Loucy (cell line): ENCODE measurements at regions not wholly inside any gene's neighbourhood (a gene's known extent, or its start where the extent isn't known, plus 50 kb on each side); places are given as distances from the start of the nearest gene placed in this dataset.

ENCODE experiments used
- H2AFZ ChIP-seq: fragments of 200-600 bp; sonication (generic); 2 replicates; pipeline ENCODE4 v1.6.0; 2016; ENCODE audit warnings: antibody characterized with exemption, mild to moderate bottlenecking, low read length, moderate library complexity
- H3F3A ChIP-seq: fragments of 200-600 bp; 2 replicates; pipeline ENCODE4 v1.6.0; 2016; ENCODE audit warnings: antibody characterized with exemption, low read depth, mild to moderate bottlenecking
- H3K27me3 ChIP-seq: fragments of 200-600 bp; sonication (generic); 2 replicates; pipeline ENCODE4 v1.6.1; 2014; ENCODE audit warnings: low read length, mild to moderate bottlenecking; ENCODE audit not compliant: insufficient read depth, poor library complexity, severe bottlenecking
- H3K36me3 ChIP-seq: fragments of 200-600 bp; sonication (generic); 2 replicates; pipeline ENCODE4 v1.6.1; 2016; ENCODE audit warnings: low read length; ENCODE audit not compliant: insufficient read depth
- H3K4me1 ChIP-seq: fragments of 200-600 bp; sonication (generic); 2 replicates; pipeline ENCODE4 v1.5.1; 2014; ENCODE audit warnings: low read length, mild to moderate bottlenecking; ENCODE audit not compliant: insufficient read depth, poor library complexity, severe bottlenecking
- H3K4me2 ChIP-seq: fragments of 200-600 bp; sonication (generic); 2 replicates; pipeline ENCODE4 v1.6.0; 2014; ENCODE audit warnings: antibody characterized with exemption, low read length, low read depth, mild to moderate bottlenecking; ENCODE audit not compliant: poor library complexity, severe bottlenecking
- H3K4me3 ChIP-seq: fragments of 200-600 bp; sonication (generic); 2 replicates; pipeline ENCODE4 v1.5.1; 2014; ENCODE audit warnings: low read length, mild to moderate bottlenecking, mixed read lengths; ENCODE audit not compliant: poor library complexity, severe bottlenecking
- H3K79me2 ChIP-seq: fragments of 200-600 bp; sonication (generic); 2 replicates; pipeline ENCODE4 v1.6.1; 2014; ENCODE audit warnings: low read length; ENCODE audit not compliant: insufficient read depth
- H3K9ac ChIP-seq: fragments of 200-600 bp; sonication (generic); 2 replicates; pipeline ENCODE4 v1.6.0; 2014; ENCODE audit warnings: mild to moderate bottlenecking, low read depth, low read length, moderate library complexity; ENCODE audit not compliant: poor library complexity, severe bottlenecking
- H3K9me2 ChIP-seq: fragments of 200-600 bp; sonication (generic); replicated peaks from 2 replicates; pipeline ENCODE4 v1.6.1; 2016; ENCODE audit warnings: low read depth, low read length, mixed read lengths
- H3K9me3 ChIP-seq: fragments of 200-600 bp; sonication (generic); 2 replicates; pipeline ENCODE4 v1.6.1; 2014; ENCODE audit warnings: mild to moderate bottlenecking, antibody characterized with exemption, low read length, low read depth; ENCODE audit not compliant: insufficient read depth
- H4K20me1 ChIP-seq: fragments of 200-600 bp; sonication (generic); 2 replicates; pipeline ENCODE4 v1.6.0; 2014; ENCODE audit warnings: antibody characterized with exemption, low read length, mild to moderate bottlenecking; ENCODE audit not compliant: insufficient read depth, poor library complexity, severe bottlenecking
- CTCF ChIP-seq: fragments of 200-600 bp; sonication (generic); conservative IDR thresholded peaks from 2 replicates; pipeline ENCODE4 v1.5.1; 2014; ENCODE audit warnings: mild to moderate bottlenecking, antibody characterized with exemption, low read length
- EZH2phosphoT487 ChIP-seq: fragments of 200-600 bp; IDR thresholded peaks from 2 replicates; pipeline ENCODE4 v1.6.1; 2018; ENCODE audit warnings: antibody characterized with exemption, mild to moderate bottlenecking, moderate library complexity, borderline replicate concordance

- no peak overlapping the region for H3K4me2 ChIP-seq
- H3K79me2 ChIP-seq = no peaks in the 10 kb centered on the region
- H3K4me1 ChIP-seq = no peaks in the 10 kb centered on the region
- no peak overlapping the region for H3K4me3 ChIP-seq
- H2AFZ ChIP-seq = no peak overlapping the region
- no peaks in the 10 kb centered on the region for H3K9me2 ChIP-seq
- H3K36me3 ChIP-seq = no peaks in the 10 kb centered on the region
- H4K20me1 ChIP-seq = no peaks in the 10 kb centered on the region
- no peaks in the 10 kb centered on the region for H3F3A ChIP-seq
- no peaks in the 10 kb centered on the region for H3K27me3 ChIP-seq
- peaks cover 2% of the 10 kb centered on the region; the same call in 1 of the 2 replicates for H3K9me3 ChIP-seq
- no peak overlapping the region for H3K9ac ChIP-seq
- no peak for TF ChIP-seq EZH2phosphoT487
- TF ChIP-seq CTCF = no peak
Measured at GRCh38 chr7:156039971-156040677, 227.9 kb upstream of the SHH start.

GRCh38 chr7:156039194-156039593, 226.9 kb upstream of the SHH start:
- no peak overlapping the region for H3K9ac ChIP-seq
- TF ChIP-seq EZH2phosphoT487 = no peak
- no peak for TF ChIP-seq CTCF
- H3K27me3 ChIP-seq = no peaks in the 10 kb centered on the region
- no peak overlapping the region for H3K4me3 ChIP-seq
- no peaks in the 10 kb centered on the region for H3K4me1 ChIP-seq
- H3K79me2 ChIP-seq = no peaks in the 10 kb centered on the region
- no peak overlapping the region for H2AFZ ChIP-seq
- no peaks in the 10 kb centered on the region for H3F3A ChIP-seq
- H3K4me2 ChIP-seq = no peak overlapping the region
- H3K9me2 ChIP-seq = no peaks in the 10 kb centered on the region
- H3K9me3 ChIP-seq = peaks cover 2% of the 10 kb centered on the region; the same call in 1 of the 2 replicates
- no peaks in the 10 kb centered on the region for H3K36me3 ChIP-seq
- H4K20me1 ChIP-seq = no peaks in the 10 kb centered on the region

GRCh38 chr7:156038345-156038744, 226.1 kb upstream of the SHH start:
- H3K9ac ChIP-seq = no peak overlapping the region
- TF ChIP-seq CTCF (no peak), EZH2phosphoT487 (no peak)
- H3K9me2 ChIP-seq = no peaks in the 10 kb centered on the region
- peaks cover 2% of the 10 kb centered on the region; the same call in 1 of the 2 replicates for H3K9me3 ChIP-seq
- H2AFZ ChIP-seq = no peak overlapping the region
- H3F3A ChIP-seq = no peaks in the 10 kb centered on the region
- no peaks in the 10 kb centered on the region for H3K27me3 ChIP-seq
- H3K4me3 ChIP-seq = no peak overlapping the region
- H3K36me3 ChIP-seq = no peaks in the 10 kb centered on the region
- H3K79me2 ChIP-seq = no peaks in the 10 kb centered on the region
- no peaks in the 10 kb centered on the region for H4K20me1 ChIP-seq
- H3K4me1 ChIP-seq = no peaks in the 10 kb centered on the region
- no peak overlapping the region for H3K4me2 ChIP-seq
